H9 (cell line): ENCODE measurements at regions not wholly inside any gene's neighbourhood (a gene's known extent, or its start where the extent isn't known, plus 50 kb on each side); places are given as distances from the start of the nearest gene placed in this dataset.

Experiments
- DNase-seq: peaks from one replicate; pipeline ENCODE4 v3.0.0-alpha.2; 2017
- H2AFZ ChIP-seq: one replicate; pipeline ENCODE4 v1.6.1; 2013; ENCODE audit warnings: mild to moderate bottlenecking, low read length, control low read depth, moderate library complexity
- H2AK5ac ChIP-seq: 2 replicates; pipeline ENCODE4 v1.6.1; 2013; ENCODE audit warnings: low read length, control low read depth, mixed read lengths; ENCODE audit not compliant: insufficient read length
- H2BK120ac ChIP-seq: one replicate; pipeline ENCODE4 v1.6.1; 2013; ENCODE audit warnings: low read depth, mild to moderate bottlenecking, low read length, control low read depth, inconsistent platforms; ENCODE audit not compliant: poor library complexity, severe bottlenecking
- H2BK12ac ChIP-seq: 2 replicates; pipeline ENCODE4 v1.6.1; 2013; ENCODE audit warnings: low read length, control low read depth, mixed read lengths, low read depth; ENCODE audit not compliant: insufficient read length
- H2BK15ac ChIP-seq: 2 replicates; pipeline ENCODE4 v1.6.1; 2013; ENCODE audit warnings: low read depth, low read length, control low read depth
- H2BK20ac ChIP-seq: one replicate; pipeline ENCODE4 v1.6.1; 2013; ENCODE audit warnings: low read depth, mild to moderate bottlenecking, low read length, control low read depth, inconsistent platforms; ENCODE audit not compliant: poor library complexity, severe bottlenecking
- H2BK5ac ChIP-seq: 2 replicates; pipeline ENCODE4 v1.6.1; 2013; ENCODE audit warnings: low read length, control low read depth, mixed read lengths; ENCODE audit not compliant: insufficient read length
- H3K14ac ChIP-seq: 2 replicates; pipeline ENCODE4 v1.6.1; 2013; ENCODE audit warnings: low read length, control low read depth; ENCODE audit not compliant: insufficient read depth
- H3K18ac ChIP-seq: 2 replicates; pipeline ENCODE4 v1.6.1; 2013; ENCODE audit warnings: low read depth, mild to moderate bottlenecking, mixed read lengths, low read length, control low read depth; ENCODE audit not compliant: insufficient read length
- H3K23ac ChIP-seq: 2 replicates; pipeline ENCODE4 v1.6.1; 2013; ENCODE audit warnings: low read length, control low read depth, mixed read lengths, low read depth; ENCODE audit not compliant: insufficient read length
- H3K23me2 ChIP-seq: 2 replicates; pipeline ENCODE4 v1.6.1; 2013; ENCODE audit warnings: low read depth, mild to moderate bottlenecking, mixed read lengths, low read length, control low read depth; ENCODE audit not compliant: insufficient read length, poor library complexity, severe bottlenecking
- H3K27ac ChIP-seq: 2 replicates; pipeline ENCODE4 v1.5.1; 2013; ENCODE audit warnings: low read length, control low read depth, mixed read lengths, low read depth; ENCODE audit not compliant: insufficient read length
- H3K27me3 ChIP-seq: 2 replicates; pipeline ENCODE4 v1.6.1; 2013; ENCODE audit warnings: low read length, control low read depth, inconsistent platforms; ENCODE audit not compliant: insufficient read depth
- H3K4ac ChIP-seq: 2 replicates; pipeline ENCODE4 v1.6.1; 2013; ENCODE audit warnings: low read depth, mild to moderate bottlenecking, control low read depth, inconsistent platforms, low read length, moderate library complexity
- H3K4me1 ChIP-seq: 2 replicates; pipeline ENCODE4 v1.6.1; 2013; ENCODE audit warnings: low read length, control low read depth, inconsistent platforms; ENCODE audit not compliant: insufficient read depth
- H3K4me2 ChIP-seq: 2 replicates; pipeline ENCODE4 v1.6.1; 2013; ENCODE audit warnings: low read length, control low read depth, mixed read lengths; ENCODE audit not compliant: insufficient read length, insufficient read depth
- H3K56ac ChIP-seq: 2 replicates; pipeline ENCODE4 v1.6.1; 2013; ENCODE audit warnings: low read depth, mild to moderate bottlenecking, mixed read lengths, low read length, control low read depth; ENCODE audit not compliant: insufficient read length
- H3K79me1 ChIP-seq: 2 replicates; pipeline ENCODE4 v1.6.1; 2013; ENCODE audit warnings: low read depth, mild to moderate bottlenecking, moderate library complexity, low read length, control low read depth, inconsistent platforms; ENCODE audit not compliant: insufficient read depth, poor library complexity, severe bottlenecking
- H3K79me2 ChIP-seq: 2 replicates; pipeline ENCODE4 v1.6.1; 2013; ENCODE audit warnings: low read length, control low read depth, inconsistent platforms; ENCODE audit not compliant: insufficient read depth
- H3K9ac ChIP-seq: 2 replicates; pipeline ENCODE4 v1.6.1; 2013; ENCODE audit warnings: low read length, control low read depth, mixed read lengths; ENCODE audit not compliant: insufficient read length; ENCODE audit errors: extremely low read depth
- H3K9me3 ChIP-seq: one replicate; pipeline ENCODE4 v1.6.1; 2013; ENCODE audit warnings: low read depth, low read length, inconsistent platforms; ENCODE audit not compliant: control insufficient read depth
- H3T11ph ChIP-seq: one replicate; pipeline ENCODE4 v1.6.1; 2013; ENCODE audit warnings: mild to moderate bottlenecking, low read length, control low read depth, inconsistent platforms
- H4K20me1 ChIP-seq: one replicate; pipeline ENCODE4 v1.6.1; 2013; ENCODE audit not compliant: control insufficient read depth, insufficient read length, insufficient read depth
- H4K5ac ChIP-seq: 2 replicates; pipeline ENCODE4 v1.6.1; 2013; ENCODE audit warnings: low read depth, mild to moderate bottlenecking, mixed read lengths, low read length, control low read depth; ENCODE audit not compliant: insufficient read length
- H4K8ac ChIP-seq: replicated peaks from 2 replicates; pipeline ENCODE4 v1.6.1; 2013; ENCODE audit warnings: low read length, control low read depth, mixed read lengths, low read depth; ENCODE audit not compliant: insufficient read length
- H4K91ac ChIP-seq: 2 replicates; pipeline ENCODE4 v1.6.1; 2013; ENCODE audit warnings: low read depth, mild to moderate bottlenecking, moderate library complexity, mixed read lengths, low read length, control low read depth; ENCODE audit not compliant: insufficient read length
- H3K27ac Mint-ChIP-seq, 3 experiments: 2 replicates in 2 of 3; 3 replicates in 1 of 3; pipeline ENCODE4 v1.8.0; 2020 to 2021; ENCODE audit warnings: mixed read lengths in 3 of 3, mild to moderate bottlenecking in 1 of 3, moderate library complexity in 1 of 3
- H3K27me3 Mint-ChIP-seq: 2 replicates; pipeline ENCODE4 v1.8.0; 2021; ENCODE audit warnings: low read depth, mild to moderate bottlenecking, moderate library complexity, mixed read lengths
- H3K36me3 Mint-ChIP-seq, 3 experiments: 2 replicates in 2 of 3; 3 replicates in 1 of 3; pipeline ENCODE4 v1.8.0; 2020 to 2021; ENCODE audit warnings: low read depth in 3 of 3, mixed read lengths in 3 of 3; ENCODE audit not compliant: insufficient read depth in 1 of 3
- H3K4me1 Mint-ChIP-seq, 2 experiments: 2 replicates each; pipeline ENCODE4 v1.8.0; 2020; ENCODE audit warnings: mixed read lengths in 2 of 2
- H3K4me3 Mint-ChIP-seq, 2 experiments: 2 replicates in 1 of 2; 3 replicates in 1 of 2; pipeline ENCODE4 v1.8.0; 2020 to 2021; ENCODE audit warnings: mild to moderate bottlenecking in 2 of 2, mixed read lengths in 2 of 2, moderate library complexity in 1 of 2
- H3K9me3 Mint-ChIP-seq, 2 experiments: 2 replicates in 1 of 2; 3 replicates in 1 of 2; pipeline ENCODE4 v1.8.0; 2020; ENCODE audit warnings: mild to moderate bottlenecking in 2 of 2, mixed read lengths in 2 of 2, moderate library complexity in 1 of 2
- CTCF ChIP-seq: fragments of 200-600 bp; sonication (generic); conservative IDR thresholded peaks from 3 replicates; pipeline ENCODE4 v1.8.0; 2021; ENCODE audit warnings: antibody characterized with exemption, mild to moderate bottlenecking
- WGBS: extraction: QIAGEN DNeasy Blood & Tissue Kit; methylation state at CpG from one replicate; pipeline ENCODE4 v1.1.7; 2013; ENCODE audit warnings: missing lambda C conversion rate, low lambda C conversion rate, mixed read lengths; ENCODE audit not compliant: insufficient read length; ENCODE audit errors: extremely low coverage; 5-methylcytosine and 5-hydroxymethylcytosine counted together

GRCh38 chr2:82811946-82812345 lies 1647.1 kb downstream of the SUCLG1 start:
- Histone ChIP-seq H3K56ac (no peak overlapping the region), H3K23ac (no peak overlapping the region), H4K91ac (no peak overlapping the region), H3K4me2 (no peak overlapping the region), H2BK120ac (no peak overlapping the region), H2BK5ac (no peak overlapping the region), H3K79me2 (no peaks in the 10 kb centered on the region), H3K9ac (no peak overlapping the region), H4K20me1 (no peaks in the 10 kb centered on the region), H2BK20ac (no peak overlapping the region), H3K27ac (no peak overlapping the region), H2AK5ac (no peak overlapping the region), H2AFZ (no peak overlapping the region), H4K5ac (no peak overlapping the region), H2BK12ac (no peak overlapping the region), H3K23me2 (no peaks in the 10 kb centered on the region), H3K14ac (no peak overlapping the region), H3K9me3 (no peaks in the 10 kb centered on the region), H3K4ac (no peak overlapping the region), H3K18ac (no peak overlapping the region), H3T11ph (no peak overlapping the region), H3K4me1 (no peaks in the 10 kb centered on the region), H3K79me1 (no peaks in the 10 kb centered on the region), H2BK15ac (no peak overlapping the region), H3K27me3 (no peaks in the 10 kb centered on the region), H4K8ac (no peak overlapping the region)
- no peaks in the 10 kb centered on the region for H3K9me3 Mint-ChIP-seq
- no peaks in the 10 kb centered on the region for H3K36me3 Mint-ChIP-seq
- no peak overlapping the region for H3K4me3 Mint-ChIP-seq
- no peak for DNase-seq
- no CpG with 5 or more reads among the region's 1 CpG for WGBS
- no peaks in the 10 kb centered on the region for H3K4me1 Mint-ChIP-seq
- no peak overlapping the region for H3K27ac Mint-ChIP-seq
- no peaks in the 10 kb centered on the region for H3K27me3 Mint-ChIP-seq
- TF ChIP-seq CTCF, result no peak
